K562 (cell line): ENCODE measurements at regions not wholly inside any gene's neighbourhood (a gene's known extent, or its start where the extent isn't known, plus 50 kb on each side); places are given as distances from the start of the nearest gene placed in this dataset.

ENCODE experiments used
- ATAC-seq: fragments of 200-7000 bp; cut with Tn5 transposase; 3 replicates; pipeline ENCODE4 v1.9.1; 2020; ENCODE audit warnings: moderate library complexity
- BruUV-seq: library from RNA; stranded (reverse); fragments of 400-500 nt; replicated peaks from 2 replicates; lab custom pipeline; 2021; lab: Mats Ljungman, UMichigan
- CTCF ChIA-PET: fragments of 300-600 bp; formaldehyde crosslinking; extraction: SDS; loops from one replicate; lab custom pipeline; 2021; ENCODE audit warnings: low intra/inter-chr PET ratio; lab: Yijun Ruan, JAX
- POLR2A ChIA-PET: fragments of 300-600, 350-650 bp; sonication (Branson Sonifier 250); formaldehyde crosslinking; extraction: SDS; loops from one replicate; lab custom pipeline; 2021; ENCODE audit warnings: antibody characterized with exemption, inconsistent platforms; lab: Yijun Ruan, JAX
- DNase-seq, 4 experiments: peaks; one replicate each; pipeline versions ENCODE4 v3.0.0 to v3.0.0-alpha.2; 2011 to 2018; ENCODE audit warnings: low spot score in 3 of 4, mixed read lengths in 3 of 4; ENCODE audit errors: extremely low read depth in 1 of 4
- FAIRE-seq: peaks from 2 replicates; lab custom pipeline; 2011; peaks lifted over from hg19 to GRCh38; lab: Jason Lieb, UNC
- H2AFZ ChIP-seq: 2 replicates; pipeline ENCODE4 v1.6.0; 2011; ENCODE audit warnings: low read depth, low read length, control low read depth, inconsistent platforms
- H3K27ac ChIP-seq: fragments of 200-600 bp; 3 replicates; pipeline ENCODE4 v1.8.0; 2011; ENCODE audit warnings: low read depth, mild to moderate bottlenecking, control low read depth, inconsistent platforms, low read length, moderate library complexity, mixed read lengths; ENCODE audit errors: extremely low read depth
- H3K27me3 ChIP-seq, 2 experiments: fragments of 300-600 bp in 1 of 2; 2 replicates in 1 of 2; 3 replicates in 1 of 2; pipeline versions ENCODE4 v1.6.0 to v1.8.0; 2011; ENCODE audit warnings: inconsistent platforms in 2 of 2, low read length in 2 of 2, mild to moderate bottlenecking in 1 of 2, mixed read lengths in 1 of 2, moderate library complexity in 1 of 2; ENCODE audit not compliant: control insufficient read depth in 2 of 2, insufficient read depth in 2 of 2
- H3K36me3 ChIP-seq: fragments of 300-600 bp; 3 replicates; pipeline ENCODE4 v1.8.0; 2011; ENCODE audit warnings: mild to moderate bottlenecking, low read length, inconsistent platforms; ENCODE audit not compliant: control insufficient read depth, insufficient read depth
- H3K4me1 ChIP-seq, 2 experiments: fragments of 200-600 bp in 1 of 2; replicated peaks in 1 of 2; 2 replicates in 1 of 2; 3 replicates in 1 of 2; pipeline versions ENCODE4 v1.5.1 to v1.8.0; 2011; ENCODE audit warnings: inconsistent platforms in 2 of 2, low read length in 2 of 2, mild to moderate bottlenecking in 1 of 2, mixed read lengths in 1 of 2, moderate library complexity in 1 of 2; ENCODE audit not compliant: control insufficient read depth in 2 of 2, insufficient read depth in 2 of 2
- H3K4me2 ChIP-seq: 2 replicates; pipeline ENCODE4 v1.6.1; 2011; ENCODE audit warnings: low read length, control low read depth, inconsistent platforms, mixed read lengths; ENCODE audit not compliant: insufficient read depth
- H3K4me3 ChIP-seq: fragments of 200-600 bp; sonication (generic), shearing (Covaris generic); 2 replicates; pipeline ENCODE4 v1.5.1; 2016; ENCODE audit warnings: control low read depth, inconsistent platforms
- H3K79me2 ChIP-seq: fragments of 200-600 bp; 3 replicates; pipeline ENCODE4 v1.8.0; 2011; ENCODE audit warnings: low read length, inconsistent platforms; ENCODE audit not compliant: control insufficient read depth, insufficient read depth
- H3K9ac ChIP-seq, 2 experiments: 2 replicates each; pipeline versions ENCODE4 v1.6.0 to v1.6.1; 2011; ENCODE audit warnings: low read depth in 2 of 2, low read length in 2 of 2, control low read depth in 1 of 2, inconsistent platforms in 1 of 2, mild to moderate bottlenecking in 1 of 2, mixed read lengths in 1 of 2; ENCODE audit not compliant: insufficient read depth in 1 of 2
- H3K9me1 ChIP-seq: one replicate; pipeline ENCODE4 v1.6.0; 2011; ENCODE audit warnings: inconsistent platforms, mild to moderate bottlenecking, low read length, moderate library complexity; ENCODE audit not compliant: control insufficient read depth, insufficient read depth
- H3K9me3 ChIP-seq: replicated peaks from 2 replicates; pipeline ENCODE4 v1.5.1; 2011; ENCODE audit warnings: low read depth, low read length, inconsistent platforms; ENCODE audit not compliant: control insufficient read depth, insufficient read depth
- H4K20me1 ChIP-seq: replicated peaks from 2 replicates; pipeline ENCODE4 v1.6.1; 2011; ENCODE audit warnings: low read length, inconsistent platforms, mixed read lengths; ENCODE audit not compliant: control insufficient read depth, insufficient read depth
- CBFA2T2 ChIP-seq: fragments of 450-650 bp; conservative IDR thresholded peaks from 2 replicates; pipeline ENCODE4 v1.6.1; 2017; ENCODE audit warnings: mild to moderate bottlenecking
- POLR2AphosphoS2 ChIP-seq: IDR thresholded peaks from 2 replicates; pipeline ENCODE4 v1.6.1; 2012; ENCODE audit warnings: low read length, improper control_type of control experiment
- WHSC1 ChIP-seq: IDR thresholded peaks from one replicate; pipeline ENCODE4 v1.6.1; 2012; ENCODE audit warnings: low read length, control low read depth, inconsistent platforms
- ZKSCAN8 ChIP-seq: fragments of 200-800 bp; sonication (Bioruptor generic); IDR thresholded peaks from 2 replicates; pipeline ENCODE4 v1.6.1; 2016; ENCODE audit warnings: missing genetic modification characterization, missing compliant biosample characterization
- ZNF592 ChIP-seq: fragments of 450-650 bp; IDR thresholded peaks from 2 replicates; pipeline ENCODE4 v1.6.1; 2017; ENCODE audit warnings: antibody characterized with exemption, mild to moderate bottlenecking
- ZNF668 ChIP-seq: fragments of 250-450 bp; sonication (Bioruptor Pico); IDR thresholded peaks from 2 replicates; pipeline ENCODE4 v1.8.0; 2022; ENCODE audit warnings: mild to moderate bottlenecking, inconsistent platforms
- in situ Hi-C: fragments of 300-500 bp; cut with MboI; formaldehyde crosslinking; loops from 4 replicates; pipeline ENCODE4 v1.15.0; 2018; ENCODE audit warnings: inconsistent platforms, mixed read lengths
- intact Hi-C: fragments of 100-400 bp; cut with micrococcal nuclease; formaldehyde crosslinking; loops from 2 replicates; pipeline ENCODE4 v1.14.2; 2022

GRCh38 chr1:80251171-80251570 is 1244.6 kb upstream of the ADGRL4 start:
- CTCF ChIA-PET = no interaction called here
- no peaks in the 10 kb centered on the region for H3K4me1 ChIP-seq
- intact Hi-C loops = no loop called here
- no TSS peak for BruUV-seq
- POLR2A ChIA-PET = no interaction called here
- ATAC-seq = no peak
- no peaks in the 10 kb centered on the region for H3K27me3 ChIP-seq
- H3K27ac ChIP-seq = no peak overlapping the region
- DNase-seq = no peak
- FAIRE-seq = no peak
- TF ChIP-seq ZKSCAN8 (no peak), WHSC1 (no peak), ZNF592 (no peak), CBFA2T2 (no peak), ZNF668 (no peak), POLR2AphosphoS2 (no peak)
- H4K20me1 ChIP-seq = no peaks in the 10 kb centered on the region
- H3K9me3 ChIP-seq = no peaks in the 10 kb centered on the region; the same call in 1 of the 2 replicates
- H3K9ac ChIP-seq = no peak overlapping the region
- H3K4me3 ChIP-seq = no peak overlapping the region
- no peak overlapping the region for H3K4me2 ChIP-seq
- no peaks in the 10 kb centered on the region for H3K9me1 ChIP-seq
- no peak overlapping the region for H2AFZ ChIP-seq
- in situ Hi-C loops = no loop called here
- H3K79me2 ChIP-seq = no peaks in the 10 kb centered on the region
- no peaks in the 10 kb centered on the region for H3K36me3 ChIP-seq
